HL-60/S4 treated with retinoic acid at 250 ng/mL for 4 days and 3 days (cell line): ENCODE measurements at regions not wholly inside any gene's neighbourhood (a gene's known extent, or its start where the extent isn't known, plus 50 kb on each side); places are given as distances from the start of the nearest gene placed in this dataset.

Source experiments
- in situ Hi-C: fragments of 300-500 bp; cut with MboI; formaldehyde crosslinking; loops from 2 replicates; pipeline ENCODE4 v1.7.0; 2022; ENCODE audit warnings: low sequenced_read_pairs

GRCh38 chr7:142349670-142350405, 92.0 kb upstream of the PRSS58 start:
- in situ Hi-C loops = no loop called here

DNA sequence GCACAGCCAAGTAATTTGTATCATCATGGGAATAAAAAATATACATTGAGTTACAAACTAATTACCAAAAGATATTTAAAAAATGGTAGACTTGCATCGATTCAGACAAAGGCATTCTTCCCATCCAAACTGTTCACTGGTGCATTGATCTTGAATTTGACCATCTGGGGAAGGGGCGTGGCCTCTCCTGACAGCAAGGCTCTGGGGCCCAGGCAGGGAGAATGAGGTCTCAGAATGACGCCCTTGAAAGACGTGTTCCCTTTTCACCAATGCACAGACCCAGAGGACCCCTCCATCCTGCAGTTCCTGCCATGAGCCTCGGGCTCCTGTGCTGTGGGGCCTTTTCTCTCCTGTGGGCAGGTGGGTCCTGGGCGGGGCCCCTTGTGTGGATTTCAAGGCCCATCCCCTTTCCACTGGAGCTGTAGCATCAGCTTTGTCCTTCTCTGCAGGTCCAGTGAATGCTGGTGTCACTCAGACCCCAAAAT, 91.1 kb upstream of the PRSS58 start:
- in situ Hi-C loops = no loop called here

- in situ Hi-C loops = no loop called here
Observed at GRCh38 chr7:142348100-142348499, 90.2 kb upstream of the PRSS58 start.

GRCh38 chr7:142347091-142347490, 89.2 kb upstream of the PRSS58 start:
- in situ Hi-C loops = no loop called here

GRCh38 chr7:142345811-142346210, 88.0 kb upstream of the PRSS58 start:
- in situ Hi-C loops = no loop called here

- in situ Hi-C loops = no loop called here
Observed at GRCh38 chr7:142338633-142339501, 81.0 kb upstream of the PRSS58 start.

DNA sequence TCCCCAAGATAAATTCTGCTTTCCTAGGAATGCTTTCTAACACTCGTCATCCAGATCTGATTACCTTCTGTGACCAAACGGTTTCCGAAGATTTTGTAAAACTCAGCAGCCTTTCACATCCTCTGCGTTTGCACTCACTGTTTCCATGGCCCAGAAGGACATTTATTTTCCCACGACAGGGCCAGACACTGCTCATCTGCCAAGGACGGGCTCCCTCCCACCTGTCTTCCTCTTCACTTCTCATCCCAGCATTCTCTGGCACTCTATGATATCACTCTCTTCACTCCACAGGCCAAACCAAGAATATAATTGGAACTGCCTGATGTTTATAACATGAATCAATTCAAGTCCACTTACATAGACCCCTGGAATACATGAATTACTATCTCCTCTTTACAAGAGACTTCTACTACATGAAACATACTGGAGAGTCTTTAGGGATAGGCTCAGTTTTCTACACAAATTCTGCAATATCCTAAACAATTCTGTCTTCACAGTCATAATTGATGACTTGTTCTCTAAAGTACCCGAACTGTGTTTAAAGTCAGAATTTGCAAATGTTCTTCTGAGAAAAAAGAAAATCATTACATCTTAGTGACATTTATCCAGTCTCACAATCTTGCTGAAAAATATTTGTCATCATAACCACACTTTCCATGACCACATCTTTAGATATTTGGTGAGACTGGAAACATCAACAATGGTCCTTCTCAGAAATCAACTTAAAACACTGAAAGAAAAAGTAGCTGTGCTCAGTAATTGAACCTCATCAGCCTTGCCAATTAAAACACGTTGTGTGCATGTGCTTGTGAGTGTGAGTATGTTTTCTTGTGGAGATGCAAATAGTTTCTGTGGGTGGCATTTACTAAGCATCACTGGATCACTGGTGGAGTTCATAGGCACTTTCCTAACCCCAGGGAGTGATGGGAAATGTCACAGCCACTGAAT, 79.5 kb upstream of the PRSS58 start:
- in situ Hi-C loops = no loop called here

DNA sequence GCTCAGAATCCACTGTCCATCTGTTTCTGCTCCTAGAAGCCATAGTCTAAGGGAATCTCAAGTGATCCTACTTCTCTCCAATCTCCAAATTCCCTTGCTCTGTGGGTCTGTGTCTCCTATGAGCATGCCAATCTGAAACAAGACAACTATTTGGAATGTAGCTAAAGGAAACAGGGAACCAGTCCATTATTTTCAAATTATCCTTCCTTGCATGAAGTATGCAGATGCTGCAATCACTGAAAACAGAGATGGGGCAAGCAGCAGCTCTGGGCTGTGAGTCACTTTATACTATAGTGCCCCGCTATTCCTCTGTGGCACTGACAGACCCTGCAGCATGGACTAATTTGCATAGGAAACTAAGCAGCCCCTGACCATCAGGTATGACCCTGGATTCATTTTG, 76.9 kb upstream of the PRSS58 start:
- in situ Hi-C loops = no loop called here

DNA sequence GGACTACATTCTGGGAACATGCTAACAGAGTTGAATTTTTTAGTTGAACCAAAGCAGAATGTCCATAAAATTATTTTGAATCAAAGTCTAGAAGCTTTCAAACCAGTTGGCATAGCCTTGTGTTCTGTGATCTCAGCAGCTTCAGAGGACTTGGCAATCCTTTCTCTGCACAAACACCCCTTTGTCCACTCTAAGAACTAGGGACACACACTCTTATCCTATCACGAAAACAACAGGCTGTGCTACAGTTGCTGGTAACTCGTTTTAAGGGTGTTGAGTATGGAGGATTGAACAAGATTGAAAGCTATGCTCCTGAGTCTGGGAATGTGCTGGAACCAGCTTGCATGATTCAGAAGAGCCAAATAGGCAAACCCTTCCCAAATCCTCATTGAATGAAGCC, 76.4 kb upstream of the PRSS58 start:
- in situ Hi-C loops = no loop called here

DNA sequence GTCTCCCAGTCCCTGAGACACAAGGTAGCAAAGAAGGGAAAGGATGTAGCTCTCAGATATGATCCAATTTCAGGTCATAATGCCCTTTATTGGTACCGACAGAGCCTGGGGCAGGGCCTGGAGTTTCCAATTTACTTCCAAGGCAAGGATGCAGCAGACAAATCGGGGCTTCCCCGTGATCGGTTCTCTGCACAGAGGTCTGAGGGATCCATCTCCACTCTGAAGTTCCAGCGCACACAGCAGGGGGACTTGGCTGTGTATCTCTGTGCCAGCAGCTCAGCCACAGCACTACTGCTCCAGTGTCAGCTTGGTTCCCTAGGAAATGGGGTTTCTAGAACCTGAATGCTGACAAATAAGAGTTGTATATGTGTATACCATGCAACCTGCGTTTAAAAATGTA, 74.6 kb upstream of the PRSS58 start:
- in situ Hi-C loops = no loop called here

DNA sequence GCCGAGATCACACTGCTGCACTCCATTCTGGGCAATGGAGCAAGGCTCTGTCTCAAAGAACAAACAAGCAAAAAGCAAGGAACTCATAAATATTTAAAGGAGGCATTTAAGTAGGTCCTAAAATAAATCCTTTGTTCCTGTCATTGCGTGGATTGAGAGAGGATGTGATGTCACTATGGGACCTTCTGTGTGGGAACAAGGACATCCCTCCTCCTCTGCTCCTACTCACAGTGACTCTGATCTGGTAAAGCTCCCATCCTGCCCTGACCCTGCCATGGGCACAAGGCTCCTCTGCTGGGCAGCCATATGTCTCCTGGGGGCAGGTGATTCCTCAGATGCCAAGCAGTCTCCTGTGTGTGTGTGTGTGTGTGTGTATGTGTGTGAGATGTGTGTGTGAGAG, 74.1 kb upstream of the PRSS58 start:
- in situ Hi-C loops = no loop called here

DNA sequence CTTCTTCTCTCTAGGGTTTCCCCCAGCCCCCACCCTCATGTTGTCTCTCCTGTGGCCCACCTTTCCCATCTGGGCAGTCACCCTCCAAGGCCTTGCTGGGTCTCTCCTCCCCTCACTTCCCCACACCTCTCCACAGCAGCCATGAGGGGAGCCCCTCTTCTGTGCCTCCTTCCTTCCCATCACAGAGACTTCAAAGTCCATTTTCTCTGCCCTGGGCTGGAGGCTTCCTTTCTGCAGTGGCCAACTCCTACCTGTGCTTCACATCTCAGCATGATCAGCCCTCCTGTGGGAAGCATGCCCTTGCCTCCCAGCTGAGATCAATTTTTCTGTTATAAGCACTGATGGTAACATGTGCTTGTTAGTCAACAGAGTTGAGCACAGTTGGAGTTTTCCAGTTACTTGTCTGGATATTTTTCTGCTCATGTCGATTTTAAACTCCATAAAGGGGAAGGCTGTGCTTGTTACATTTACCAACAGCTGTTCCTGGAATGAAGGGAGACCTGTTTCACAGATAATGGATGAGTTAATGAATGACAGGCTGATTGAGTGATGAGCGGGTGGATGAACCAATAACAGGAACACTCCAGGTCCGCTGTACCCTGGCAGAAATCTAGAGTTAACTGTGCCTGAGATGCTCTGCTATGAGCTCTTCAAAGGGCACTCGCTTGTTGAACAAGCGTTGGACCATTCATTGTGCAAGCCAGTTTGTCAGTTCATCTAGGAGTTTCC, 71.4 kb upstream of the PRSS58 start:
- in situ Hi-C loops = no loop called here

DNA sequence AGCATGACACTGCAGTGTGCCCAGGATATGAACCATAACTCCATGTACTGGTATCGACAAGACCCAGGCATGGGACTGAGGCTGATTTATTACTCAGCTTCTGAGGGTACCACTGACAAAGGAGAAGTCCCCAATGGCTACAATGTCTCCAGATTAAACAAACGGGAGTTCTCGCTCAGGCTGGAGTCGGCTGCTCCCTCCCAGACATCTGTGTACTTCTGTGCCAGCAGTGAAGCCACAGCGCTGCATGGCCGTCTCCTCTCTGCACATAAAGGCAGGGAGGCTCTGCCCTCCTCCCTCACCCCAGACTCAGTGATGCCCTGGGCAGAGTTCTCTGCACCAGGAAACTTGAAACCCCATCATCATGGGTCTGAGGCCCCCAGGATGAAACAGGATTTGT, 70.7 kb upstream of the PRSS58 start:
- in situ Hi-C loops = no loop called here

DNA sequence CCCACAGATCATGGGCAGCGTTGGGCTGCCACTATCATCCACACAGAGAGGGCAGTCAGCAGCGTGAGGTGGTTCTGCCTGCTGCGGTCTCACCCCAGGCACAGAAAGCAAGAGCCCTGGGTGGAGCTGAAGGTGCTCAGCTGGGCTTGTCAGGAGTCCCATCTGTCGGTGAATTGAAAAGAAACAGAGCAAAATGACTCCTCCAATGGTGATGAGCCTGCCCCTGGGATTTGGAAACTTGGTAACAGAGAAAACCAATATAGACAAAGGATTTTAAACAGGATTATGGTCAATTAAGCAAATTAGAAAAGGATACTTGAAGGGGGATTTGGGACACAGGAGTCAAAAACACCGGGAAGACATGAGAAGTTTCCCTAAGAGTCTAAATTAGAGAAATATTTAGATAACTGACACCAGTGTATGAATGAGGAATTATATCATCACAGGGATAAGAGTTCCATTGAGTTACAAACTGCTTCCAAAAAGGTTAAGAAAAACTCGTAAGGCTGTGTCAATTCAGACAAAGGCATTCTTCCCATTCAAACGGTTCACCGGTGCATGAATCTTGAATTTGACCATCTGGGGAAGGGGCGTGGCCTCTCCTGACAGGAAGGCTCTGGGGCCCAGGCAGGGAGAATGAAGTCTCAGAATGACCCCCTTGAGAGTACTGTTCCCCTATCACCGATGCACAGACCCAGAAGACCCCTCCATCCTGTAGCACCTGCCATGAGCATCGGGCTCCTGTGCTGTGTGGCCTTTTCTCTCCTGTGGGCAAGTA, 70.0 kb upstream of the PRSS58 start:
- in situ Hi-C loops = no loop called here

GRCh38 chr7:142323706-142324105, 65.8 kb upstream of the PRSS58 start:
- in situ Hi-C loops = no loop called here

GRCh38 chr7:142321391-142321790, 63.5 kb upstream of the PRSS58 start:
- in situ Hi-C loops = no loop called here

DNA sequence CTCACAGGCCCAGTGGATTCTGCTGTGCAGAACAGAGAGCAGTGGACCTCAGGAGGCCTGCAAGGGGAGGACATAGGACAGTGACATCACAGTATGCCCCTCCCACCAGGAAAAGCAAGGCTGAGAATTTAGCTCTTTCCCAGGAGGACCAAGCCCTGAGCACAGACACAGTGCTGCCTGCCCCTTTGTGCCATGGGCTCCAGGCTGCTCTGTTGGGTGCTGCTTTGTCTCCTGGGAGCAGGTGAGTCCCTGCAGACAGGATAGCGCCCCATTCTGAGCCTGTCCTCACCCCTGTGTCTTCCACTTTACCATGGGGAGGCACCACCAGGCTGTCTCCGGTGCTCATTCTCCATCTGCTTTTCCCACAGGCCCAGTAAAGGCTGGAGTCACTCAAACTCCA, 63.0 kb upstream of the PRSS58 start:
- in situ Hi-C loops = no loop called here

DNA sequence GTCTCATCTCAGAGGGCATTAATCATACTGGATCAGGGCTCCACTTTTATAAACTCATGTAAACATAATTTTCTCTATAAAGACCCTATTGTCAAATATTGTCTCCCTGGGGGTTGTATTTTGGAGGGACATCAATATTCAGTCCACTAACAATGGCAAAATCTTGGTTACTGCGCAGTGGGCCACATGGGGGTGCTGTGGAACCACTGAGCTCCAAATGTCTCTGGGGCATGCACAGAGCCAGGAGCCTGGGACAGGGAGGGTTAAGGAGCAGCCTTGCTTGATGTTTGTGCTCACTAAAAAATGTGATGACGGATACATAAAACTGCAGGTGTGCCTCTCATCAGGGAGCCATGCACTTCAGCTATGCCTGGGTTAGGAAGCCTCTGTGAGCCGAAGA, 62.1 kb upstream of the PRSS58 start:
- in situ Hi-C loops = no loop called here

DNA sequence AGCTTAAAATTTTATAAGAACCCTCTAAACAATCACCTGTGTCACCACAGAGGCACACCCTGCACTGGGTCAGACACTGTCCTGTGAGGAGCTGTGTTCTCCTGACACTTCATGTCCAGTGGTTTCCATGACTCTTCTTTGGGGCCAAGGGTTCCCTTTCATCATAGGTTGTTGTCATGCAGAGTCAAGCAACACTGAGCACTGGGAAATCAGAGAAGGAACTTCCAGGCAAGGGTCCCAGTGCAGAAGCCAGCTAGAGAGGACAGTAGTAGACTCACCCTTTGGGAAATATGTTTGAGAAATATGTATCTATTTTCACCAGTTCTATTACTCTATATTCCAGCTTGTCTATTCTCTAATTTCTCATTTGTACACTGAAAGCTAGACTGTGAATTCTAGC, 56.4 kb upstream of the PRSS58 start:
- in situ Hi-C loops = no loop called here

- in situ Hi-C loops = no loop called here
Observed at GRCh38 chr7:142313528-142313927, 55.7 kb upstream of the PRSS58 start.
